Colonic mucosa (tissue), 4 donors: ENCODE measurements at regions not wholly inside any gene's neighbourhood (a gene's known extent, or its start where the extent isn't known, plus 50 kb on each side); places are given as distances from the start of the nearest gene placed in this dataset.
"Not testable (repeated sequence)": the region's sequence is repeated elsewhere in the genome, so short reads cannot be mapped to it uniquely, and the experiment has no call there.

Experiments
- DNase-seq: peaks from one replicate; pipeline ENCODE4 v3.0.0-alpha.2; 2020
- H3K27ac ChIP-seq: fragments of 200-600 bp; one replicate; pipeline ENCODE4 v1.8.0; 2021
- H3K27me3 ChIP-seq: fragments of 200-600 bp; one replicate; pipeline ENCODE4 v1.8.0; 2021
- H3K36me3 ChIP-seq: fragments of 200-600 bp; one replicate; pipeline ENCODE4 v1.8.0; 2021
- H3K4me1 ChIP-seq: fragments of 200-600 bp; one replicate; pipeline ENCODE4 v1.8.0; 2021; ENCODE audit warnings: mild to moderate bottlenecking
- H3K4me3 ChIP-seq: fragments of 200-600 bp; one replicate; pipeline ENCODE4 v1.8.0; 2021
- H3K9ac ChIP-seq, 2 donors: one replicate each; pipeline ENCODE4 v1.7.0; 2013; ENCODE audit warnings: control low read depth in 2 of 2, low read depth in 2 of 2, low read length in 2 of 2
- H3K9me3 ChIP-seq: fragments of 200-600 bp; one replicate; pipeline ENCODE4 v1.8.0; 2021
- intact Hi-C: fragments of 100-400 bp; cut with DNase I; formaldehyde crosslinking; loops from one replicate; pipeline ENCODE4 v1.14.1; 2022
- TF ChIP-seq, protein P1 (sequence below): fragments of 200-600 bp; IDR thresholded peaks from one replicate; pipeline ENCODE4 v1.8.0; 2022; ENCODE audit warnings: antibody characterized with exemption, mild to moderate bottlenecking
- donor health status: healthy.
- donor health status: DM: no; HTN: no; CAD: no.
- donor health status: DM: no; HTN: no; CAD: no.

DNA sequence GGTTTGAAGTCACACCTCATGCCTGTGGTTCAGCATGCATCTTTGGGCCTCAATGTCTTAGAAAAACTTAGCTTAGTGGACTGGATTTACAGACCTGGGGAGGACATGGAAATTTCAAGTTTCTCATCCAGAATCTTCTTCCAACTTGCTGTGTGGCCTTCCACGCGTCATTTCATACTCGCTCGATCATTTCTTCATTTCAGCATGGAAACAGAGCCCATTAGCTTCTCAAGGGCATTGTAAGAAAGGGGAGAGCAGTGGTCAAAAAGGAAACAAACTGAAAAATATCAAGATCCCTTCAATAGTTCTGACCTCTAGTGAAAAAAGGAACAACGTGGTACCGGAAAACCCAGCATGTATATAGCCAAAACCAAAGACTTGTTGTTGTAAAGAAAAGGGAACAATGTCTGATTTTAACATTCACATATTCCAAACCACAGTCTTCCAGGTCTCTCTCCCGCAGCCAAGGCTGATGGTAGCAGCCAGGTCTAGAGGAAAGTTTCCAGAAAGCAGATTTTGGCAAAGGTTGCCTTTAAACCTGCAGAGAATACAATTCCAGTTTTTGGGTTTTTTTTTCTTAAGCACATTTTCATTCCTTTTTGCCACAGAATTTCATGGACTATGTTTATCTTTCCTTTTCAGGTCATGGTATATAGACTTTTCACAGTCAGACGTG lies 97.0 kb upstream of the CDC42BPA start:
- Histone ChIP-seq H3K27me3 (no peaks in the 10 kb centered on the region), H3K27ac (no peak overlapping the region), H3K4me3 (no peak overlapping the region), H3K36me3 (no peaks in the 10 kb centered on the region), H3K9ac (no peak overlapping the region), H3K4me1 (no peaks in the 10 kb centered on the region), H3K9me3 (no peaks in the 10 kb centered on the region)
- TF ChIP-seq, protein P1, sequence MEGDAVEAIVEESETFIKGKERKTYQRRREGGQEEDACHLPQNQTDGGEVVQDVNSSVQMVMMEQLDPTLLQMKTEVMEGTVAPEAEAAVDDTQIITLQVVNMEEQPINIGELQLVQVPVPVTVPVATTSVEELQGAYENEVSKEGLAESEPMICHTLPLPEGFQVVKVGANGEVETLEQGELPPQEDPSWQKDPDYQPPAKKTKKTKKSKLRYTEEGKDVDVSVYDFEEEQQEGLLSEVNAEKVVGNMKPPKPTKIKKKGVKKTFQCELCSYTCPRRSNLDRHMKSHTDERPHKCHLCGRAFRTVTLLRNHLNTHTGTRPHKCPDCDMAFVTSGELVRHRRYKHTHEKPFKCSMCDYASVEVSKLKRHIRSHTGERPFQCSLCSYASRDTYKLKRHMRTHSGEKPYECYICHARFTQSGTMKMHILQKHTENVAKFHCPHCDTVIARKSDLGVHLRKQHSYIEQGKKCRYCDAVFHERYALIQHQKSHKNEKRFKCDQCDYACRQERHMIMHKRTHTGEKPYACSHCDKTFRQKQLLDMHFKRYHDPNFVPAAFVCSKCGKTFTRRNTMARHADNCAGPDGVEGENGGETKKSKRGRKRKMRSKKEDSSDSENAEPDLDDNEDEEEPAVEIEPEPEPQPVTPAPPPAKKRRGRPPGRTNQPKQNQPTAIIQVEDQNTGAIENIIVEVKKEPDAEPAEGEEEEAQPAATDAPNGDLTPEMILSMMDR: no peak
- DNase-seq: no peak
- intact Hi-C loops: no loop called here

DNA sequence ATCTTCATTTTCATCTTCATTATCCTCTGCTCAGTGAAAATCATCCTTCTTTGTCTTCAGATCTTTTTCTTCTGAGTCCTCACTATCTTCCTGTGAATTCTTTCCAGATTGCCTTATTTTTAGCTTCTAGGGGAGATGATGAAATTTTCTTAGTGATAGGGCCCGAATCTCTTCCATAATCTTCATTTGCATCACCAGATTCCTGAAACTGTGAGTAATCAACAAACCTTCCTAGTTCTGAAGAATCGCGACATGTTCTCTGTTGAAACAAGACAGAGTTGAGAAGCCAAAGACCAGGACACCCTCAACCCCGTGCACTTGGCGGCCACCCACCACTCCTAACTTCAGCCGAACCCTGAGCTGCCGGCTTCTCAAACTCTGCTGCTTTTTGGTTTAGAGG lies 92.8 kb upstream of the CDC42BPA start:
- no peak for DNase-seq
- intact Hi-C loops: no loop called here
- Histone ChIP-seq H3K4me3 (no peak overlapping the region), H3K9ac (peak overlapping the region in 1 of 2 donors; percentile 24), H3K36me3 (no peaks in the 10 kb centered on the region), H3K9me3 (no peaks in the 10 kb centered on the region), H3K27ac (no peak overlapping the region), H3K27me3 (no peaks in the 10 kb centered on the region), H3K4me1 (no peaks in the 10 kb centered on the region)
- TF ChIP-seq, protein P1: no peak

DNA sequence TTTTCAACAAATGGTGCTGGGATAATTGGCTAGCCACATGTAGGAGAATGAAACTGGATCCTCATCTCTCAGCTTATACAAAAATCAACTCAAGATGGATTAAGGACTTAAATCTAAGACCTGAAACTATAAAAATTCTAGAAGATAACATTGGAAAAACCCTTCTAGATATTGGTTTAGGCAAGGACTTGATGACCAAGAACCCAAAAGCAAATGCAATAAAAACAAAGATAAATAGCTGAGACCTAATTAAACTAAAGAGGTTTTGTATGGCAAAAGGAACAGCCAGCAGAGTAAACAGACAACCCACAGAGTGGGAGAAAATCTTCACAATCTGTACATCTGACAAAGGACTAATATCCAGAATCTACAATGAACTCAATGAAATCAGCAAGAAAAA lies 88.0 kb upstream of the CDC42BPA start:
- DNase-seq, H3K27me3 ChIP-seq, H3K9me3 ChIP-seq, H3K4me3 ChIP-seq, H3K36me3 ChIP-seq, H3K9ac ChIP-seq, intact Hi-C loops, H3K27ac ChIP-seq, H3K4me1 ChIP-seq: not testable (repeated sequence)

DNA sequence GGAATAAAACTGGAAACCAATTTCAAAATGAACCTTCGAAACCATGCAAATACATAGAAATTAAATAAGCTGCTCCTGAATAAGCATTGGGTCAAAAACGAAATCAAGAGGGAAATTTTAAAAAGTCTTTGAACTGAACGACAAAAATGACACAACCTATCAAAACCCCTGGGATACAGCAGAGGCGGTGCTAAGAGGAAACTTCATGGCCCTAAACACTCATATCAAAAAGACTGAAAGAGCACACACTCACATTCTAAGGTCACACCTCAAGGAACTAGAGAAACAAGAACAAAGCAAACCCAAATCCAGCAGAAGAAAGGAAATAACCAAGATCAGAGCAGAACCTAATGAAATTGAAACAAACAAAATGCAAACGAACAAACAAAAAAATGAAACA lies 85.2 kb upstream of the CDC42BPA start:
- DNase-seq: no peak
- Histone ChIP-seq H3K27me3 (no peaks in the 10 kb centered on the region), H3K36me3 (no peaks in the 10 kb centered on the region), H3K27ac (no peak overlapping the region), H3K9me3 (no peaks in the 10 kb centered on the region), H3K4me1 (no peaks in the 10 kb centered on the region), H3K4me3 (no peak overlapping the region), H3K9ac (no peak overlapping the region)
- intact Hi-C loops: no loop called here
- TF ChIP-seq, protein P1: no peak

DNA sequence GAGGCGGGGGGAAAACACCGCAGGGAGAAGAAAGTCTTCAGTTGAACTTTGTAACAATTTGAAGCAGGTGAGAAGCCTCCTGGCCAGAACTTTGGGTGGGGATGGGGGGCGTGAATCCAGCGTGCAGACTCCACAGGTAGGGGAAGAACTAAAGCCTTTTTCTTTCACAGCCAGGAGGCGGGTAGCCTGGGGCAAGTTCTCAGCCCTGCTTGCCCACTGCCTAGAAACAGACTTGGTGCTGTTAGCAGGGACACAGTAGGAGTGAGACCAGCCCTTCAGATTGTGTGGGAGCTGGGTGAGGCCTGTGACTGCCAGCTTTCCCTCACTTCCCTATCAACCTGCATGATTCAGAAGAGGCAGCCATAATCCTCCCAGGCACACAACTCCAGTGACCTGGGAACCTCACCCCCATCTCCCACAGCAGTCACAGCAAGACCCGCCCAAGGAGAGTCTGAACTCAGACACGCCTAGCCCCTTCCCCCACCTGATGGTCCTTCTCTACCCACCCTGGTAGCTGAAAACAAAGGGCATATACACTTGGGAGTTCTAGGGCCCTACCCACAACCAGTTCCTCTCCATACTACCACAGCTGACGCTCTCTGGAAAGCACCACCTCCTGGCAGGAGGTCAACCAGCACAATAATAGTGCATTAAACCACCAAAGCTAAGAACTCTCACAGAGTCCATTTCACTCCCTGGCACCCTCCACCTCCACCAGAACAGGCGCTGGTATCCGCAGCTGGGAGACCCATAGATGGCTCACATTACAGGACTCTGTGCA lies 83.5 kb upstream of the CDC42BPA start:
- DNase-seq: no peak
- intact Hi-C loops: no loop called here

More for the DNA sequence above, 83.5 kb upstream of the CDC42BPA start:
- TF ChIP-seq, protein P1: no peak
- no peak overlapping the region for H3K9ac ChIP-seq
- no peaks in the 10 kb centered on the region for H3K4me1 ChIP-seq
- no peak overlapping the region for H3K27ac ChIP-seq
- no peaks in the 10 kb centered on the region for H3K27me3 ChIP-seq
- H3K9me3 ChIP-seq: no peaks in the 10 kb centered on the region
- H3K4me3 ChIP-seq: no peak overlapping the region
- H3K36me3 ChIP-seq: no peaks in the 10 kb centered on the region
